Right atrium auricular region (tissue), 2 donors: ENCODE measurements at regions not wholly inside any gene's neighbourhood (a gene's known extent, or its start where the extent isn't known, plus 50 kb on each side); places are given as distances from the start of the nearest gene placed in this dataset.

ENCODE experiments used
- DNase-seq: peaks from one replicate; pipeline ENCODE4 v3.0.0-alpha.2; 2019; ENCODE audit warnings: low spot score
- H3K27ac ChIP-seq, 2 donors: fragments of 200-600 bp; sonication (generic); 1 replicate in 1 of 2; 2 replicates in 1 of 2; pipeline ENCODE4 v1.5.1; 2016 to 2019
- H3K27me3 ChIP-seq, 2 donors: fragments of 200-600 bp; sonication (generic); one replicate each; pipeline versions ENCODE4 v1.5.1 to v1.6.0; 2017 to 2019
- H3K36me3 ChIP-seq: fragments of 200-600 bp; sonication (generic); one replicate; pipeline ENCODE4 v1.5.1; 2016
- H3K4me1 ChIP-seq, 2 donors: fragments of 200-600 bp; sonication (generic); one replicate each; pipeline versions ENCODE4 v1.5.1 to v1.6.0; 2017 to 2019
- H3K4me3 ChIP-seq, 2 donors: fragments of 200-600 bp; sonication (generic); 1 replicate in 1 of 2; 2 replicates in 1 of 2; pipeline ENCODE4 v1.5.1; 2017 to 2019; ENCODE audit warnings: mild to moderate bottlenecking in 1 of 2, moderate library complexity in 1 of 2
- H3K9me3 ChIP-seq, 2 donors: fragments of 200-600 bp; sonication (generic); one replicate each; pipeline ENCODE4 v1.5.1; 2019
- CTCF ChIP-seq, 2 donors: fragments of 200-600 bp; sonication (generic); IDR thresholded peaks; one replicate each; pipeline ENCODE4 v1.5.1; 2019; ENCODE audit warnings: antibody characterized with exemption in 2 of 2

DNA sequence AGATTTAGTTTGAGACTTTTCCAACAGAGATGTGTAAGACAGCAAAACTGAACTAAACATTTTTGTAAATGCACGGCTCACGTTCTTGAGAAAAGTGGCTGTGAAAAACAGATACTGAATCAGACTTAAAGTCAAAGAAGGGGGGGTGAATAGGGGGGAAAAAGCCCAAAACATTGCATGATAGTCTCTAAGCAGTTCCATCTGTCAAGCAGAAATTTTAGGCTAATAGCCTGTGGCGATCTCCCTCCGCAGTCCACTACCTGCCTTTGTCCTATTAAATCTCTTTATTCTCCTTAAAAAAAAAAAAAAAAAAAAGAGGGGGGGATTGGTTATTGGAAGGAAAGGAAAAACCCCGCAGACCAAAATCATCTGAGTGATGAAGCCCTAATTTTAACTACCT lies 217.6 kb upstream of the NFIA start:
- H3K36me3 ChIP-seq = no peaks in the 10 kb centered on the region
- H3K4me3 ChIP-seq = no peak overlapping the region
- no peak for TF ChIP-seq CTCF (IDR thresholded peaks at IDR 0.05)
- no peaks in the 10 kb centered on the region for H3K27me3 ChIP-seq
- no peaks in the 10 kb centered on the region for H3K4me1 ChIP-seq
- no peak for DNase-seq
- no peak overlapping the region for H3K27ac ChIP-seq
- H3K9me3 ChIP-seq = no peaks in the 10 kb centered on the region

DNA sequence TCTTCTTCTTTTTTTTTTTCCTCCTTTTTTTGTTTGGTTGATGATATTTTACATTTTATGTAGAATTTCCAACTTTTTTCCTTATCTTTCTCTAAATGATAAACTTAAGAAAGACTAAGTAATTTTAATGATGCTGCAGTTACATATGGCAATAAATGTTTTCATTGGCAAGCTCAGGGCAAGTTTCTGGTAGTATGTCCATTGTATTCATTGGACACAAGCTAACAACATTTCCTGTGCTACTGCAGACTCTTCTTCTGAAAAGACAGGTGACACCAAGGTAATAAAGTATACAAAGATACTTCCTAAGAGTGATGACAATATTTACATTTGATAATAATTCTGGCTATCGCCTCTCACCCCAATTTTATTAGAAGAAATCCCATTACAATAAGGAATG lies 219.2 kb upstream of the NFIA start:
- DNase-seq = no peak
- Histone ChIP-seq H3K4me3 (no peak overlapping the region), H3K36me3 (no peaks in the 10 kb centered on the region), H3K9me3 (no peaks in the 10 kb centered on the region), H3K4me1 (peaks cover 0 to 3% of the 10 kb centered on the region in 2 donors), H3K27ac (no peak overlapping the region), H3K27me3 (no peaks in the 10 kb centered on the region)
- no peak for TF ChIP-seq CTCF (IDR thresholded peaks at IDR 0.05)

DNA sequence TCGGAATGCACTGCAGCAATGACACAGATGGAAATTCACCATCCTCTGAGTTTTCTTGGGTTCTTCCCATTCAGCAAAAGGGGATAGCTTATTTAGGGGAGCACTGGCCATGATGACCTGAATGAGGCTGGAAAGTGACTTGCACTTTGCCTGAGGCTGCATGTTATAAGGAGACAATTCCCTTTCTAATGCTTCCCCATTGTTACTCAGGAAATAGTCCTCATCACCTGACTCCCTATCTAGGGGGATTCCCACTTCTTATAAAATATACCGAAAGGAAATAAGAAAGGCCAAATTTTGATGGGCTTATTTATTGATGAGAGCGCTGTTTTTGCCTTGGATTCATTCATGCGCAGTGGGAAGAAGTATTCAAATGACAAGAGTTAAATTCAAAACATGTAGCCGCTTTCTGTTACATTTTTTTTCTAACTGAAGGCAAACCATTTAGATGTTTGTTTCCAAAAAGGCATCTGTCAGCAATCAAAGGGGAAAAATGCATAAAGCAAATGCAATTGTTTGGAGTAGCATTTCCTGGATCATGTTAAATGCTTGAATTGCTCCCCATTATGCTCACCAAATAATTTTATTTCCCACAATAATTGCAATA lies 220.3 kb upstream of the NFIA start:
- Histone ChIP-seq H3K9me3 (no peaks in the 10 kb centered on the region), H3K4me3 (no peak overlapping the region), H3K36me3 (no peaks in the 10 kb centered on the region), H3K27ac (no peak overlapping the region), H3K27me3 (no peaks in the 10 kb centered on the region), H3K4me1 (peaks cover 0 to 3% of the 10 kb centered on the region in 2 donors)
- TF ChIP-seq CTCF (IDR thresholded peaks at IDR 0.05) = no peak
- no peak for DNase-seq

GRCh38 chr1:60859111-60859510 lies 223.2 kb upstream of the NFIA start:
- DNase-seq = no peak
- Histone ChIP-seq H3K36me3 (no peaks in the 10 kb centered on the region), H3K4me3 (no peak overlapping the region), H3K9me3 (no peaks in the 10 kb centered on the region), H3K27me3 (no peaks in the 10 kb centered on the region), H3K27ac (no peak overlapping the region), H3K4me1 (peaks cover 0 to 3% of the 10 kb centered on the region in 2 donors)
- no peak for TF ChIP-seq CTCF (IDR thresholded peaks at IDR 0.05)

DNA sequence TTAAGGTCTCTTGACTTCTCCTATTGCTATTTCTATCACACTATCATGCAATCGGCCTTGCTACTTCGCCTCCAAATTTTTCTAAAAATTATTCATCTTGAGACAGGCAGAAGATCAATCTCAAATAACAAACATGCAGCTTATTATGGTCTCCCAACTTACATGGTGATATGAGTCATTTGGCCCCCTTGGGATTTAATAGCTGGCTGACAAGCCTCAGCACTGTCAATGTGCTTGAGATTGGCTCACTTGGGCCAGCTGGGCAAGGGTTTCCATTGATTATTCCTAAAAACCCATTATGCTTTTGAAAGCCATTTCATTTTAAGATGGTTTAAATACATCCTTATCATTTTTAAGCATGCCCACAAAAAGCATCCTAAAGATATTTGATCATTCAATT lies 224.5 kb upstream of the NFIA start:
- H3K4me1 ChIP-seq = peaks cover 0 to 3% of the 10 kb centered on the region in 2 donors

More for the DNA sequence above, 224.5 kb upstream of the NFIA start:
- Histone ChIP-seq H3K36me3 (no peaks in the 10 kb centered on the region), H3K4me3 (no peak overlapping the region), H3K9me3 (no peaks in the 10 kb centered on the region), H3K27me3 (no peaks in the 10 kb centered on the region), H3K27ac (no peak overlapping the region)
- no peak for DNase-seq
- TF ChIP-seq CTCF (IDR thresholded peaks at IDR 0.05) = no peak
